ENCODE measurements at regions not wholly inside any gene's neighbourhood (a gene's known extent, or its start where the extent isn't known, plus 50 kb on each side); places are given as distances from the start of the nearest gene placed in this dataset.

DNA sequence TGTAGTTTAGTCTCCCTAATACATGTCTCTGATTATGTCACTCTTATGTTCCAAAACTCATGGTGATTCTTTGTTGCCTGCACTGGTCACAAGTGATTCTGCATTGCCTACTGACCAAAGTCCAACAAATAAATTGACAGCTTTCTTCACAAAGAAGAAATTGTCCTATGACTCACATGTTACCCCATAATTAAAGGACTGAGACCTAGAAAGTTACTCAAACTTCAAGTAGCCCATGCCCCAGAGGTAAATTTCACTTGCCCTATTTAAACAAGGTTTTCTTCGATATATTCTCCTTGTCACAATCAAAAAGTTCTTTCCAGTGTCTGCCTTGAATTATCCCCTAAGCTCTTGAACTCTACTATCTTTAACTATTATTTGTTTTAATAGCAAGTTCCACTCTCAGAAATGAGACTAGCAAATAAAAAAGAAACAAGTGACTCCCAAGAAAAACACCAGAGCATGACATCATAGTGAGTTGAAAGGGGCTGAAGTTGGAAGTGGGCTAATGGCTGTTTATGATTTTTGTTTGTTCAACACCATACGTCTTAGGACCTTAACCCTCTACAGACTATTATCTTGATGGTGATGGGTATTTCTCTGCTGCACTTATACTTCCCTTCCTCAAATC, 94.5 kb upstream of the BLID start:
- TF ChIP-seq, protein P1, sequence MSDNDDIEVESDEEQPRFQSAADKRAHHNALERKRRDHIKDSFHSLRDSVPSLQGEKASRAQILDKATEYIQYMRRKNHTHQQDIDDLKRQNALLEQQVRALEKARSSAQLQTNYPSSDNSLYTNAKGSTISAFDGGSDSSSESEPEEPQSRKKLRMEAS (IDR thresholded peaks at IDR 0.05): no peak
- TF ChIP-seq POLR2A (IDR thresholded peaks at IDR 0.05; ENCODE audit: borderline replicate concordance, extremely low read depth, insufficient read depth, insufficient read length): no peak

Data from HCT116 (cell line).